ENCODE measurements at regions not wholly inside any gene's neighbourhood (a gene's known extent, or its start where the extent isn't known, plus 50 kb on each side); places are given as distances from the start of the nearest gene placed in this dataset.

DNA sequence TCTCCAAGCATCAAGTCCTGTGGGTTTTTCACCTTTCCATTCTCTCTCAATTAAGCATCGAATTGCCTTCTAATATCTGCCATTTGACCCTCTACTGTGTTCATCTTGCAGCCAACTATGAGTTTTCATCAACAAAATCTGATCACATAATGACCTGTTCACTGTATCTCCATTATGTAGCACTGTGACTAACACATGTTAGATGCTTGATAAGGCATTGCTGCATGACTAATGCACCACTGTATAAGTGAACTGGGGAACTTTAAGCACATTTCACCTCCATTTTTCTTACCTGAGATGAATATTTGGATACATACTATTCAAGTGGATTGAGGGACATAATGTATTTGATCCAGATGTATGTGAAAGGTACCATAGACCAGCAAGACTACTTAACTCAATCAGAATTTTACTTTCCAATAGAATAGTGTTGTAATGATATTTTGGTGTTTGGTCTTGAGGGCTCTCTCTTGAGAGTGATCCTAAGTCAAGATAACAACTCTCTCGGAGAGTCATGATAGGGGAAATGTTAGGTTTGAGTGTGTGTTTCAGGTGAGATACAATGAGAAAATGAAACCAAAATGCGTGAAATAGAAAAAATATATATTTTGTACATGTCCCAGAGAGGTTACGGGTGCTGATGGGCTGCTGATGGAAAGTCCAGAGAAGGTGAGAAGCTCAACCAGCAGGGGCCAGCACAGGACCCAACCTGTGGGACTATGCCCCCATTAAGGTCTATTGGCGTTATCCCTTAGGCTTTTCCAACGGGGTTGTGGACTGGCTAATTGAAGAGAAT, 60.2 kb upstream of the HS3ST1 start:
- no peaks in the 10 kb centered on the region for H3K36me3 ChIP-seq (ENCODE audit: low read depth, low read length)
- BruUV-seq (replicated peaks), result no TSS peak
- no peaks in the 10 kb centered on the region for H4K20me1 ChIP-seq (ENCODE audit: low read length)
- H3K4me1 ChIP-seq (ENCODE audit: insufficient read depth, low read length), result peaks cover 21% of the 10 kb centered on the region
- ChIA-PET POLR2A (ENCODE audit: unreplicated experiment) (interaction anchor here (0.6 to 0.8 kb wide), 2 partner anchors 14 to 359 kb away, joined by 3 read pairs; no protein-coding TSS in a partner anchor), CTCF (no interaction called here)
- peak; percentile 70 for ATAC-seq
- no peak overlapping the region for H3K9ac ChIP-seq (ENCODE audit: low read length)
- no peaks in the 10 kb centered on the region for H3K79me2 ChIP-seq (ENCODE audit: low read length)
- 0 out of 2 replicates have a peak overlapping the region, but pooled peaks have one; percentile 8 for H3K4me2 ChIP-seq (ENCODE audit: low read length)
- peak overlapping the region; percentile 52 for H3K27ac ChIP-seq (ENCODE audit: low read length)
- TF ChIP-seq, protein P1, sequence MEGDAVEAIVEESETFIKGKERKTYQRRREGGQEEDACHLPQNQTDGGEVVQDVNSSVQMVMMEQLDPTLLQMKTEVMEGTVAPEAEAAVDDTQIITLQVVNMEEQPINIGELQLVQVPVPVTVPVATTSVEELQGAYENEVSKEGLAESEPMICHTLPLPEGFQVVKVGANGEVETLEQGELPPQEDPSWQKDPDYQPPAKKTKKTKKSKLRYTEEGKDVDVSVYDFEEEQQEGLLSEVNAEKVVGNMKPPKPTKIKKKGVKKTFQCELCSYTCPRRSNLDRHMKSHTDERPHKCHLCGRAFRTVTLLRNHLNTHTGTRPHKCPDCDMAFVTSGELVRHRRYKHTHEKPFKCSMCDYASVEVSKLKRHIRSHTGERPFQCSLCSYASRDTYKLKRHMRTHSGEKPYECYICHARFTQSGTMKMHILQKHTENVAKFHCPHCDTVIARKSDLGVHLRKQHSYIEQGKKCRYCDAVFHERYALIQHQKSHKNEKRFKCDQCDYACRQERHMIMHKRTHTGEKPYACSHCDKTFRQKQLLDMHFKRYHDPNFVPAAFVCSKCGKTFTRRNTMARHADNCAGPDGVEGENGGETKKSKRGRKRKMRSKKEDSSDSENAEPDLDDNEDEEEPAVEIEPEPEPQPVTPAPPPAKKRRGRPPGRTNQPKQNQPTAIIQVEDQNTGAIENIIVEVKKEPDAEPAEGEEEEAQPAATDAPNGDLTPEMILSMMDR (conservative IDR thresholded peaks at IDR 0.05; ENCODE audit: low read depth, low read length), result no peak
- TF ChIP-seq EZH2 (IDR thresholded peaks at IDR 0.05; ENCODE audit: low read length, unreplicated experiment), result no peak
- no peak for TF ChIP-seq EZH2phosphoT487 (IDR thresholded peaks at IDR 0.05; ENCODE audit: borderline replicate concordance, low read length)
- H3K27me3 ChIP-seq (ENCODE audit: low read length), result no peaks in the 10 kb centered on the region
- intact Hi-C loops (cut with micrococcal nuclease), result no loop called here
- H3F3A ChIP-seq (ENCODE audit: low read length, unreplicated experiment), result no peaks in the 10 kb centered on the region
- no peaks in the 10 kb centered on the region for H3K9me3 ChIP-seq (ENCODE audit: low read length)
- DNase-seq, result peak; percentile 65
- no peak overlapping the region for H3K4me3 ChIP-seq (ENCODE audit: low read length)
- no peaks in the 10 kb centered on the region for H3K9me2 ChIP-seq (replicated peaks; ENCODE audit: low read length)
- H2AFZ ChIP-seq (ENCODE audit: low read length), result no peak overlapping the region

DNA sequence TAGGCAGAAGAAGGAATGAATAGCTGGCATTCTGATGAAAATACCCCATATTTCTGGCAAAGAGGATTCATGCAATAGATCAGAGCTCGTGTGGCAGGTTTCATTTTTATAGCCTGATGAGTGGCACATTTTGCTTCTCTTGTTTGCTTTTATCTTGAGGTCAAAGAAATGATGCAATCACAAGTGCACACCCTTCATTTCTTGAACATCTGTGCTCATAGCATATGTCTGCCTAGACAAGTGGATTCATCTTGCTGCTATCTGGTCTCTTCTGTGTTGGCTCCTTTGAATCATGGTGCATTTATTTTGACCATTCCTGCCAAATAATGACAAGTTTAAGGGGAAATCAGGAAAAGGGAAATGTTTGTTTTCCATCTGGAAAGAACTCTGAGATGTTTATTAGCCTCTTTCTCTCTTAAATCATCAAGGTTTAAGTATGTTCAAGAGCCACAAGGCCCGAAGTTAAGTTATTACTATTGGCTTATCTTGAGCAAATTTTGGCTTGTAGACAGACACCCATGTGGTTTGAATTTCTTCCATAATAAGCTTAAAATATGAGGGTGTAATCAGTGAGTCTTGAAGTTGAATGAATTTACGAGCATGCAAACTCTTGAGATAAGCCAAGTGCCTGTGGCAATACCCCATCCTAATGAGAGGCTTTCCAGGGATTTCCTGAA, 59.3 kb upstream of the HS3ST1 start:
- Histone ChIP-seq H4K20me1 (ENCODE audit: low read length) (no peaks in the 10 kb centered on the region), H3K4me2 (ENCODE audit: low read length) (peak overlapping the region; percentile 15; the same call in 1 of the 2 replicates)

More for the DNA sequence above, 59.3 kb upstream of the HS3ST1 start:
- Histone ChIP-seq H3K36me3 (ENCODE audit: low read depth, low read length) (no peaks in the 10 kb centered on the region), H3K27ac (ENCODE audit: low read length) (peak overlapping the region; percentile 52), H3K9me3 (ENCODE audit: low read length) (no peaks in the 10 kb centered on the region), H3K27me3 (ENCODE audit: low read length) (no peaks in the 10 kb centered on the region), H3K9me2 (replicated peaks; ENCODE audit: low read length) (no peaks in the 10 kb centered on the region), H3F3A (ENCODE audit: low read length, unreplicated experiment) (no peaks in the 10 kb centered on the region), H3K4me1 (ENCODE audit: insufficient read depth, low read length) (peaks cover 27% of the 10 kb centered on the region), H3K4me3 (ENCODE audit: low read length) (no peak overlapping the region), H3K9ac (ENCODE audit: low read length) (no peak overlapping the region), H2AFZ (ENCODE audit: low read length) (no peak overlapping the region), H3K79me2 (ENCODE audit: low read length) (no peaks in the 10 kb centered on the region)
- peak; percentile 33; the same call in 1 of the 2 replicates for ATAC-seq
- peak; percentile 71 for DNase-seq
- TF ChIP-seq, protein P1 (conservative IDR thresholded peaks at IDR 0.05; ENCODE audit: low read depth, low read length), result no peak
- TF ChIP-seq EZH2phosphoT487 (IDR thresholded peaks at IDR 0.05; ENCODE audit: borderline replicate concordance, low read length) (no peak), EZH2 (IDR thresholded peaks at IDR 0.05; ENCODE audit: low read length, unreplicated experiment) (no peak)
- ChIA-PET POLR2A (ENCODE audit: unreplicated experiment) (interaction anchor here (0.6 to 0.8 kb wide), 2 partner anchors 15 to 358 kb away, joined by 3 read pairs; no protein-coding TSS in a partner anchor), CTCF (no interaction called here)
- no TSS peak for BruUV-seq (replicated peaks)
- intact Hi-C loops (cut with micrococcal nuclease), result no loop called here

All from PC-3 (cell line).